ENCODE measurements at regions not wholly inside any gene's neighbourhood (a gene's known extent, or its start where the extent isn't known, plus 50 kb on each side); places are given as distances from the start of the nearest gene placed in this dataset.

DNA sequence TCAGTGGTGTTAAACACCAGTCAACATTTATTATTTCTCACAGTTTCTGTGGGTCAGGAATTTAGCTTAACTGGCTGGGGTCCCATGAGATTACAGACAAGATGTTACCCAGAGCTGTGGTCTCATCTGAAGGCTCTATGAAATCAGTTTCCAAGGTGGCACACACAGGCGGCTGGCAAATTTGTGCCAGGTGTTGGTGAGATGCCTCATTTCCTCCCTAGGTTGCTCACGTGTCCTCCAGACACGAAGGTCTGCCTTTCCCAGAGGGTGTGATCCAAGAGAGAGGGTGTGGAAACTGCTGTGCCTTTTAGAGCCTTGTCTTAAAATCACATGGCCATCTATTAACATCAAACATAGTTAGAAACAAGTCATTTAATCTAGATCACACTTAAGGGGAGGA, 209.0 kb downstream of the JCAD start:
- DNase-seq = no peak

DNA sequence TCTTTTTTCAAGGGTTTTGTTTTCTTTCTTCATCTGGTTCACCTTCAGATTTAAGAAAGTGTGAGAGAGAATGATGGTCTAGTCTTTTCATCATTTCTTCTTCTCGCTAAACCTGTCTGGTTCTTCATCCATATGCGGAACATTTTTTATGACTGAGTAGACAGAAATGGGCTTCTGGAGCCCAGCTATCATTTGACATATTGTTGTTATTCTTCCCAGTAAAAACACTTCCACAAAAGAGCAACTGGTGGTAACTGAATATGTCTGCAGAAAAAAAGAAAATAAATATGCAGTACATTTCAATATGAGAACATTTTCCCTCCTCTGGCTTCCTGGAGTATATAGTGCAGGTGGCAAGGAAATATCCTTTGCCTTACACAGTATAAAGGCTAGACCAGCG, 209.5 kb downstream of the JCAD start:
- DNase-seq = no peak

DNA sequence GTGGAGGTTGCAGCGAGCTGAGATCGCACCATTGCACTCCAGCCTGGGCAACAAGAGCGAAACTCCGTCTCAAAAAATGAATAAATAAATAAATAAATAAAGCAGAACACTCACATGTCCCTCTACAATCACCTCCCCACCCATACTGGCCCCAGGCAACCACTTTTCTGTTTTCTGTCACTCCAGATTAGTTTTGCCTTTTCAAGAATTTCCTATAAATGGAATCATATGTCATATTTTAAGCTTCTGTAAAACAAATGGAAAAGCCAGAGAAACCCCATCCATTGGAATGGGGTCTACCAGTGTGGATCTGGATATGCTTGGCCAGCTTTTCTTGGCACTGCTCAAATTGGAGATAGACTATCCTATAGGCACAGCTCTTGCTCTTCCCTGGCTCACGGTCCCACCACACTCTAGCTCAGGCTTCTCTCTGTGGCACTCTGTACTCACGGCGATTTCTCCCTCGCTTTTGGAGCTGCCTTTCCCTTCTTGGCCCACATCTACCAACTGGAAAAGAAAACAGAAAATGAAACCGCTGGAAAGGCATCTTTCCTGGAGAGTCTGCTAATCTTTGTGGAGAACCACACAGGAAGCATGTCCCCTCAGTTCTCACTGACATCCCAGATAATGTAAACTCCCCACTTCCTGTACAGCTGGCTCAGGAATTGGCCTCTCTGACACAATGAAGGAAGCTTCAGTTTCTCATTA, 210.1 kb downstream of the JCAD start:
- no peak for DNase-seq

DNA sequence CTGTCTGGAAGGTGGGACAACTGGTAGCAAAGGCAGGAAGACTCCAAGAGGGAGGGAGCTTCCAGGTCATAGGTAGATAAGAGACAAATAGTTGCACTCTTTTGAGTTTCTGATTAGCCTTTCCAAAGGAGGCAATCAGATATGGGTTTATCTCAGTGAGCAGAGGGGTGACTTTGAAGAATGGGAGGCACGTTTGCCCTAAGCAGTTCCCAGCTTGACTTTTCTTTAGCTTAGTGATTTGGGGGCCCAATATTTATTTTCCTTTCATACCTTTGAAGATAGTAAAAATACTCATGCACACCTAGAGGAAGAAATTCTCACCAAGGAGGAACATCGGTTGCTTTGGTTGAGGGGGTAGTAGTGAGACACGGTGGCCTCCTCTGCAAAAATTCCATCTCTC, 212.1 kb upstream of the SVIL start:
- DNase-seq = no peak

DNA sequence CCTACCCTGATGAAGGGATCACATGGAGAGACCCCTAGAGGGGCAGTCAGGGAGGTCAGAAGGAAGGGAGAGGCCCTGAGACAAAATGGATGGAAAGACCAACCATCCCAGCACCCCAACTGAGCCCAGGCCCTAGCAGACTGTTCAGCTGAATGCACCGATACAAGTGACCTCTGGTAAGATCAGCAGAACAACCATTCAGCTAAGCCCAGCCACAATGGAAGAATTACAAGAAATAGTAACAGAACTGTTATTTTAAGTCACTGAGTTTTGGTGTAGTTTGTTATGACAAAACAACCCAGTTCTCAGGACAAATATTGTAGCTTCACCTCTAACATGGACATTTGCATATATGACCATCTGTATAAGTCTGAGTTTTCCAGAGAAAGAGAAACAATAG, 210.4 kb upstream of the SVIL start:
- no peak for DNase-seq

DNA sequence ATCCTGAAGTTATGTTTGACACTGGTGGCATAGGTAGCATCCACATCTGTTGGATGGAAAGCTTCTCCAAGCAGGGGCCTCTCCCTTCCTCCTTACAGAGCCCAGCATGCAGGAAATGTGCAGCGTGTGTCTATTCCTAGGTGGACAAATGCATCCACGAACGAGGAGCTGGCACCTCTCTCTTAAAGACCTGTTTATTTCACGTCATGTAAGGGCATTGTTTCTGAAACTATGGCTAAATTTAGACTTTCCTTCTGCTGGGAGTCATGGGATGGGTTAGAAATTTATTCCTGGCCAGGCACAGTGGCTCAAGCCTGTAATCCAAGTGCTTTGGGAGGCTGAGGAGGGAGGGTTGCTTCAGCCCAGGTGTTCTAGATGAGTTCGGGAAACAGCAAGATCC, 208.4 kb upstream of the SVIL start:
- no peak for DNase-seq

DNA sequence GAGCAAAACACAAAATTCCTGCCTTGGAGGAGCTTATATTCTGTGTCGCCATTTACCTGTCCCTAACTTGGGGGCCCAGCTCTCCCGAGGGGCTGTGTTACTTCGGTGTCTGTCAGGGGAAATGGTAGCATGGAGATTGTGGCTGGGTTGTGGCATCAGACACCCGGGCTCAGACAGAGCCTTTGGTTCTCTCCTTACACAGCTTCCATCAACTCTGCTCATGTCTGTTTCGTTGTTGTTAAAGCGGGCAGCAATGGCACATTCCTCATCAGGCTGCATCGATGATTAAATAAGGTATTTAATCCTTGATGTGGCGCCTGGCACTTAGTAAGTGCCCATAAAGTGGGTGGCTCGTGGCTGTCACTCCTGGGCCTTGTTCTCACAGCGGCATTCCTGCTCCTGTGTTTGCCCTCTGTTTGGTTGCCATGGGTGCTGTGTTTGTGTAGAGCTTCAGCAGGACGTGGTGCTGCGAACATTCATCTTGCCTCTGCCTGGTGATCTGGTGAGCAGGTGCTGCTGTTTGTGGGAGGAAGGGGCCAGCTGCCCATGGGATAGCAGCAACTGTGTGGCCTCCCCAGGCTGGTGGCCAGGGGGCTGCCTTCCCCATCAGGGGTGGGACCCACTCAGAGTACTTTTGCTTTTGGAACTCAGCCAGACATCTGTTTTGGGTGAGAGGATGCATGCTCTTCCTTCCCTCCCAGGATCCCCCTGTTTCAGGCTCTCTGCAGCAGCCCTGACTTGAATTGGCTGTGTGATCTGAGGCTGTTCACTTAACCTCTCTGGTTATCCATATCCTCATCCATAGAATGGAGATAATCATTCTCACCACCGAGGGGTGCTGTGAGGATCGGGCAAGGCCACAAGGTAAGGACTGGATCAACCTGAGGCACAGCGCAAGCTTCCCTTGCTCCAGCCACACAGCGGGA, 207.2 kb upstream of the SVIL start:
- DNase-seq = peak; percentile 30

DNA sequence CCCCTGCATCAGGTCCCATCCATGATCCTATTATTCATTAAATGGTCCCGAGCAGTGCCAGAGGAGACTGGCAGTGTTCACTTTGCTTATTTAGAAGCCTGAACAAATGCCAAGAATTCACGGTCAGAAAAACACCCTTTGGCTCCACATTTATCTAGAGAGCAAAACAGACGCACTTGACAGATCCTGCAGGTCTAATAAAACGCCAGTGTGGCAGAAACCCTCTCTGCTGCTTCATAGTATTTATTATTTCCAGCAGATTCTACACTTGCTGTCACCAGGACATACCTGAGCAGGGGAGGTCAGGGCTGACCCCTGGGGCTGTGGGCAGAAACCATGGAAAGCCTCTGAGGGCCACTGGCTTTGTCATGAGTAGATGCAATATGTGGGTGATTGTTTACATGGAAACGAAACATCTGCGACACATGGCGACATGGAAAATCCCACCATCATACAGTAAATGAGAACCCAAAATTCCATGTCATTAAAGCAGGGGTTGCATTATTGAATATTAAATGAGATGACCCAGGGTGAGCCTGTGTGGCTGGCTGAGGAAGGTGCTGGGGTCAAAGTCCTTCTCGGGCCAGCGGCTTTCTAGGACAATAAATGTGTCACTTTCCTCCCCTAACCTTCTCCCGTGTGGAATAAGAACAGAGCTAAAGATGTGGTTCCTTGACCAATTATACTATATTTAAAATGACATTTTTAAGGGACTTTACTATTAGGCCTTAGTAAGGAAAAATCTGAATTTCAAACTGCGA, 205.9 kb upstream of the SVIL start:
- DNase-seq = no peak

DNA sequence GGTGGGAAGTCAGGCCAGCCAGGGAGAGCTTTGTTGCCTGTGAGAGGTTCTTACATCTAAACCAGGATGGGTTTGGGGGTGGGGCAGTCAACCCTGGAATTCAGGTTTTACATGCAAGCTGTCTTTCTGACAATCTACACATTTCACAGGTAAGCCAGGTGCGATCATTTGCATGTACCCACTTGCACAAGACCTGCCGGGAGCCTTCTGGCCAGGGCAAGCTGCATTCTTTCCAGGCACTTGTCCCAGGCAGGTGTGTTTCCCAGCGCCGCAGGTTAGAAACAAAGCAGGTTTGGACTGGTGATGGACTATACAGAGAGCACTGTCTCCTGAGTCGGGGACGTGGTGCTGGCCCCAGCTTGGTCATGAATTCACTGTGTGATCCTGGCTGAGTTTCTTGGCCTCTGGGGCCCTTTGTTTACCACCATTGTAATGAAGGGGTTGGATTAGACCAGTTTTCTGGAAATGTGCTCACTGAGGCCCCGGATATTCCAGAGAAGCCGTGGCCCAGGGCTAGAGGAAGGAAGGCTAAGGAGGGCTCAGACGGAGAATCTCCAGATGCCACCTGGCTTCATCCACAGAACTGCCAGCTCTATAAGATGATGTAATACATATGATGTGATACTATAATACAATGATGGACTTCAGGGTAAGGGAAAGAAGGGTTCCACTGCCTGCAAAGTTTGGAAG, 205.2 kb upstream of the SVIL start:
- DNase-seq = no peak

DNA sequence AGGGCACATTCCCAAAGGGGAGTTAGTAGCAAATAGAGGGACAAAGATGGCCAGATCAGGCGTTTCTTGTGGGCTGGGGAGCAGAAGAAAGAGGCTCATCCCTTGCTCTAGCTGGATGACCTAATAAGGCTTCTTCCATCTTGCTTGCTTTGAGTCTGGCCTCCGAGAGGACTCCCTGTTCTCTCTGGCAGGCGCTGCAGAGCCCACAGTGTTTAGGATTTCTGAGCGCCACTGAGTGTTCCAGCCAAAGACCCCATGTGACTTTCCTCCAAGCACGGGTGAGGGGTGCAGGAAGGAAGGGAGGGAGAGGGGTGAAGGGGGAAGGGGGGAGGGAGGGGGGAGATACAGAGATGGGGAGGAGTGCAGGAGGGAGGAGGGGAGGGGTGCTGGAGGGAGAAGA, 203.8 kb upstream of the SVIL start:
- DNase-seq = no peak

DNA sequence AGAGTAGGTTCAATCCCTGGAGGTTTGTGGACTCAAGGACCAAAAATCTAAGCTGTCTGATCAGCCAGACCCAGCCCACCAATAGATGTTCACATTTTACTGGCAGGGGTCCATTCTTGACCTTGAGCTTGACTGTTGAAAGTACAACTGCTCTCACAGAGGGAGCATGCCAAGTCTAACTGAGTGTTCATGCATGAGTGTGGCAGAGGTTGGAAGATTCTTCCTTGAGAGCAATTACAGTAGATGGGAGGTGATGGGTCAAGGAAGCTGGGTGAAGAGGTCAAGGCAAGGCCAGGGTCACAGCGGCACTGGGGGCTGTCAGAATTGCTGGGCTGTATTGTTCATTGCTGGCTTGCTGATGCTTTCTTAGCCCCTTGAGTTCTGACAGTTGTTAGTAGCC, 202.8 kb upstream of the SVIL start:
- no peak for DNase-seq

DNA sequence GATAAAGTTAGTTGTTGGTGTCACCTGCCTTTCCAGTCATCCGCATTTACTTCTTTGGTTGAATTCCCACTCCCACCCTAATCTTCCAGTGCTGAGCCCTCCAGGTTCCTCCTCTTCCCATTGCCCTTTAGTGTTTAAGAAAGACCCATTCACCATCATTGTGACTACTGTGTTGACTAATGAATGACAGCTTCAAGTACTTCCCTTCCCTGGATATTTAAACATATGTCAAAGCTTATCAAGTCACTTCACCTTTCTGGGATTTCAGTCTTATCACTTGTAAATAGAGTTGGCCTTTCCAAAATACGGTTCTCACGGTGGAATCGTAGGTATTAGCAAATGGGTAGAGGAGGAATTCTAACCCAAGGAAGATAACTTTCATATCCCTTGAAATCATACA, 201.6 kb upstream of the SVIL start:
- DNase-seq = no peak

DNA sequence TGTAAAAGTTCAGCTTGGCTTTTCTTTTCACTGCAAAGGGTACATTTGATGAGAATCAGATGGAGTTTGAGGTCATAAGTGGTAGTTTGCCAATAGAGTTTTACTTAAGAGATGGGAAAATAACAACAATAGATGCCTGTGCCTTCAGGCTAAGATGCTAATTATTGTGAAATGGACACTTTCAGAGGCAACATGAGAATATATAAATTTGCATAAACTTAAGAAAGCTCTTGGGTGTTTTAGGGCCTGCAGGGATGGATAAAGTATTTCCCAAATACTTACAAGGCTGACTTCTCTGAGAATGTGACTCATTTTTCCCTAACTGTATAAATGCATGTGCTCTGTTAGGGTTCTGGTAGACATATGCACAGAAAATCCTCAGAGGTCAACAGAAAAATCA, 200.3 kb upstream of the SVIL start:
- DNase-seq = no peak

DNA sequence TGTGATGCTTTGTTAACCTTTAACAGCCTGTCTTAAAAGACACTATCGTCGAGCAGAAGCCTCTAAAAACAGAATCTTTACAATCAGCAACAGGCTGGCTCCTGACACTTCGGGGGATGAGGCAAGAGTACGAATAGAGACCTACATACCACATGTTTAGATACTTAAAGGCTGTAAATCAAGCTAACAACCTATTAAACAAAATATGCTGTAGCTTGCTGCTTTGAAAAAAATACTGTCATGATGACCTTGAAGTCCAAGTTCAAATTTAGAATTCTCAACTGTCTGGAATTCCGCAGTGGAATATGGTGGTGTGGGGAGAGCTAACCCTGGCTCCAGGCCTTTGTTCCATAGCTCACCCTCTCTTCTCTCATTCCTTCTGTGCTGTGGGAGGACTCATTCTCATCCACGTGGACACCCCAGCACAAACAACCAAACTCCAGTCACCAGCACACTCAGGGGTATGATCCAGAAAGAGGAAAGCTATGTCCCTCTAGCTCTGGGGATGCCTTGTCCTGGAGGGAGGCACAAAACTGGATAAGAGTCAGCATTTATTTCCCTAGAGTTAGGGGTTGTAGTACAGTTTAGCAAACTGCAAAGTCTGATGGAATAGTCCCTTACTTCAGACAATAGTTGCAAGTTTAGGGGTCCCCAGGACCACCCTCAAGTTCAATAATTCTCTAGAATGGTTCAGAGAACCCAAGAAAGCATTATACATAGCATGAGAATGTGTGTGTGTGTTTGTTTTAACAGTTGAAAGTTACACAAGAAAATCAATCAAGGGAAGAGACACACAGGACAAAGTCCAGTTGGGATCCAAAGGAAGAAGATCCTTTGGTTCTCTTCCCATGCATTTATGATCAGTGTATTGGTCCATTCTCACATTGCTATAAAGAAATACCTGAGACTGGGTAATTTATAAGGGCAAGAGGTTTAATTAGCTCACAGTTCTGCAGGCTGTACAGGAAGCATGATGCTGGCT, 196.1 kb upstream of the SVIL start:
- DNase-seq = no peak

DNA sequence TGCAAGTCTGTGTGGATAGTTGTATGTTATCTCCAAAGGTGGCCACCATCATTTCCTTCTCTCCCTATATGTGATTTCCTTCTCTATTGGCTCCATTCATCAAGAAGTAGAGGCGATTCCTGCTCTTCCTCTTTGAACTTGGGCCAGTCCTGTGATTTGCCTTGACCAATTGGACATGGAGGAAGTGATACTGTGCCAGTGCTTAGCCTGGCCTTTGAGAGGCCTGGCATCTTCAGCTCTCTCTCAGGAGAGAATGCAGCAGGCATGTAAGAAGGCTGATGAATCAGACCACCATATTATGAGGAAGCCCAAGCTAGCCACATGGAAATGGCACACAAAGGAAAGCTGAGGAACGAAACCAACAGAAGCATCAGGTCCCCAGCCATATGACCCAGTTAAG, 195.0 kb upstream of the SVIL start:
- no peak for DNase-seq

DNA sequence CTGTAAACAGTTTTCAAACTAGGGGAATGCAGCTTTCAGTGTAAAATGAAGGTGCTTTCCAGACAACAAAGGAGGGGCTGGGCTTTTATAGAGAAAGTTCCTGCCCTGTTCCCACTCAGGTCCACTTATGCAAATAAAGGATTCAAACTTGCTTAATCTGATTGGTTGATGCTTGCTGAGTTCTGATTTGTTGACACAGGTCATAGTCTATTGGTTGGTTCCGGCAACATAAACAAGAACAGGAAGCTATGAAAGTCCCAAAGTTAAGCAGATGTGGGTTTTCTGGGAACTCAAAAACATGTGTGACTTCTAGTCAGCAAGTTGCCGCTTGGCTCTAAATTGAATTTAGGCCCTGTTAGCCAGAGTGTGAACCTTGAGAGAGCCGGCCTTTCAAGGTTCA, 194.2 kb upstream of the SVIL start:
- DNase-seq = no peak

DNA sequence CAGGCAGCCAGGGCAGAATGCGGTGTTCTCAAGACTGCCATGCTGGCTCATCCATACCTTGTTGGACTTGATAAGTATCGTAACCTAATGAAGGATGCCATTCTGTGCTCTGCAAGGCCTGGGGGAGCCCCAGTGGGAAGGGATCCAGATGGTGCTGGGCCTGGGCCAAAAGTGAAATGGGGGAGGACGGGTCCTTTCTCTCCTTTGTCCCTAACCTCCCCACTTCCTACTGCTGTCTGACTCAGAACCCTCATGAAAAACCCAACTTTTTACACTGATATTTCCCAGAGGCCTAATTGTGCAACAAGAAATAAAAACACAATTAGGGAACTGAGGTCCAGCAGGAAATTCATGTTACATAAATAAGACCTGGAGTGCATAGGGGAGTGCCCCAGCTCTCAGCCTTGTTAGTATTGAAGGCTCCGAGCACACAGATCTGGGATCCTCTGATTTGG, 193.7 kb upstream of the SVIL start:
- DNase-seq = no peak

DNA sequence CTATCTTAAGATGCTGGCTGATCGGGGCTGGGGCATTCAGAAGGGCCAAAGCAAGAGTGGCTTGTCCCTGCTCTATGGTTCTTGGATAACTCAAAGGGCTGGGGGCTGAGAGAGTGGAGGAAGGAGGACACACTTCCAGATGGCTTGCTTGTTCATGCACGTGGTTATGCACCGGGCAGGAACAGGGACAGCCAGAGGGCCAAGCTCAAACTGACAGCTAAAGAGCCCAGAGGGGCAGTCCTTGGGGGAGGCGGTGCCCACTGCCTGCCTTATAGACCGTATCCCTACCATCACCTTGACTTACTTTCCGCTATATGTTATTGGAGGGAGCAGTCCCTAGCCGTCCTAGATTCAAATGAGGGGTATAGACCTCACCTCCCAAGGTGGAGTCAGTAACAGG, 192.7 kb upstream of the SVIL start:
- DNase-seq = no peak

DNA sequence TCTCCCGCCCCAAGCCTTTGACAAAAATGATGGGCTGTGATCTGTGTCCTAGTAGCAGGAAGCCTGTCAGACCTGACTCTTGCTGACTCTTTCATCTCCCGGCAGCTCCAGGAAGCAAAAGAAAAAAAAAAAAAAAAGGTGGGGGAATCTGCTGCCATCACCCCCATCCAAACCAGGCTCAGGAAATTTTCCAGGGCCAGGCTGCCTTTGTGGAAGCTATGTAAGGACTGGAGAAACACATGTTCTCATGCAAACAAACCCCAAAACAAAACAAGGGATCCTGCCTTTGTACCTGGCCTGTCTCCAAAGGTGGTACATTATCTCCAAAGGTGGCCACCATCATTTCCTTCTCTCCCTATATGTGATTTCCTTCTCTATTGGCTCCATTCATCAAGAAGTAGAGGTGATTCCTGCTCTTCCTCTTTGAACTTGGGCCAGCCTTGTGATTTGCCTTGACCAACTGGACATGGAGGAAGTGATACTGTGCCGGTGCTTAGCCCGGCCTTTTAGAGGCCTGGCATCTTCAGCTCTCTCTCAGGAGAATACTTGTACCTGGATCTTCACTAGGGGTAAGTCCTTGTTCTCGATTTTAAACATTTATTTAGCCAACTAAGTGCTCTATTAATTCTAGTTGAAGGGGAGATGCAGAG, 192.2 kb upstream of the SVIL start:
- DNase-seq = no peak

DNA sequence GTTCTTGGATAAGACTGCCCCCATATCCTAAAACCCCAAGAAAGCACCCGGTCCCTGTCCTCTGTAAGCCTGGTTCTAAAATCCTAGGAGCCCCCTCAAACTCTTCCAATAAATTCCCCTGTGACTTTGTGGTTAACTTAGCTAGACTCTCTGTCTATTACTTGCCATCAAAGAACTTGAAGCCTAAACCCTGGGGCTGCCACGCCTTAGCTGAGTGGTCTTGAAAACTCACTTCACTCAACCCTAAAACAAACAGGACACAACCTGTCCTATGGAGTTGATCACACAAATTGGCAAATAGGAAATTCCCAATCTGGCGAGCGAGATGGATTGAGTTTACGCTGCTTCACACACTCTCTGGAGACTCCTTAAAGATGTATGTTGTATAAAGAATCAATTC, 191.4 kb upstream of the SVIL start:
- DNase-seq = no peak

DNA sequence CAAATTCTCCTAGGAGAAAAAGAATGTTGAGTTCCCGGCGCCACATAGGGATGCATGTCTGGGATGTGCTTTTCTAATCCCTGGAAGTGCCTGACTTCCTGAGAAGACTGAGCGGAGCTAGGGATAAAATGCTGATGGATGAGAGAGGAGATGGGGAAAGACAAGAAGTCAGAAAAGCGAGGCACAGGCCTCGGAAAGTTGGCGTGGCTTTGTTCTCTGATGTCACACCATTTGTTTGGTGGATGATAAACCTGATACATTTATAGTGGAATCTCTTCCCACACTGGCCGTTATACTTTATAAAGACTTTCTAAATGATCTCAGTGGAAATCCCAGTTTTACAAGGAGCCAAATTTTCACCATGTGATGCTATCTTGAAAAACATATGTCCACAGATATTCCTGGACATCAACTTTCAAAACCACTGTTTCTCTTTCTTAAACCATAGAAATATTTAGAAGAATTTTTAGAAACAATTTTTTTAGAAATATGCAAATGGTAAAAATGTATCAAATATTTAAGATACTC, 188.8 kb upstream of the SVIL start:
- no peak for DNase-seq

All from retina (tissue), 1 donor.